UCSD-AML1 (cell line): ENCODE measurements at regions not wholly inside any gene's neighbourhood (a gene's known extent, or its start where the extent isn't known, plus 50 kb on each side); places are given as distances from the start of the nearest gene placed in this dataset.
"Not testable (repeated sequence)": the region's sequence is repeated elsewhere in the genome, so short reads cannot be mapped to it uniquely, and the experiment has no call there.

Experiments used
- DNase-seq: peaks from one replicate; lab custom pipeline; 2025; ENCODE audit not compliant: unreplicated experiment; lab: John Stamatoyannopoulos, UW

GRCh38 chr18:43793910-43794309, 516.6 kb upstream of the SYT4 start:
- DNase-seq: no peak

GRCh38 chr18:43794363-43794762, 517.1 kb upstream of the SYT4 start:
- DNase-seq: no peak

DNA sequence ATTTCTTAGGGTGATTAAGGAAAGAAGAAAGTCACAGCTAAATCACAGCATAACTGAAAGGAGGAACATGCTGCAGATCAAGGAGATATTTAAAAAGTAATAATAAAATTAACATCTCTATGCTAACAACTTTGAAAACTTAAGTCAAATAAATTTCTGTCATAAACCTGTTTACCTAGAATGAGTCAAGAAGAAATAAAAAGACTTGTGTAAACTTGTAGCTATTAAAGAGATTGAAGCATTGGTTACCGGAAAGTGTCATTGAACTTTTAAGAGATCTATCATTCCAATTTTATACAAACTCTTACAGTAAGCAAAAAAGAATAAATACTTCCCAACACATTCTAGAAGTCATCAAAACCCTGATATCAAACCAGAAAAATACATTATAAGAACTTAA, 520.1 kb upstream of the SYT4 start:
- no peak for DNase-seq

DNA sequence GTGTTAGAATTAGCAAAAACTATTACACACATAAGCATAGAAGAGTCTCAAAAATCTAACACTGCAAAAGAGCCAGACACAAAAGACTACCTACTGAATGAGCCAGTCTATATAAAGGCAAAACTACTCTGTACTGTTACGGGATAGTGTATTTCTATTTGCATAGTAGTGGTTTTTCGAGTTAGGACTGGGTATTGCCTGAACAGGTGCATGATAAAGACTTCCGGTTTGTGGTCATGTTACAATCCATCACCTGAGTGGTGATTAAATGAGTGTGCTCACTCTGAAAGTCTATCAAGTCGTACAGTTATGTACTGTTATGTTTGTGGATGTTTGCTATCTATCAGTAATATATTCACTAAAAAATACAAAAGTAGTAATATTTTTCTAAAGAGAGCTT, 523.3 kb upstream of the SYT4 start:
- no peak for DNase-seq

DNA sequence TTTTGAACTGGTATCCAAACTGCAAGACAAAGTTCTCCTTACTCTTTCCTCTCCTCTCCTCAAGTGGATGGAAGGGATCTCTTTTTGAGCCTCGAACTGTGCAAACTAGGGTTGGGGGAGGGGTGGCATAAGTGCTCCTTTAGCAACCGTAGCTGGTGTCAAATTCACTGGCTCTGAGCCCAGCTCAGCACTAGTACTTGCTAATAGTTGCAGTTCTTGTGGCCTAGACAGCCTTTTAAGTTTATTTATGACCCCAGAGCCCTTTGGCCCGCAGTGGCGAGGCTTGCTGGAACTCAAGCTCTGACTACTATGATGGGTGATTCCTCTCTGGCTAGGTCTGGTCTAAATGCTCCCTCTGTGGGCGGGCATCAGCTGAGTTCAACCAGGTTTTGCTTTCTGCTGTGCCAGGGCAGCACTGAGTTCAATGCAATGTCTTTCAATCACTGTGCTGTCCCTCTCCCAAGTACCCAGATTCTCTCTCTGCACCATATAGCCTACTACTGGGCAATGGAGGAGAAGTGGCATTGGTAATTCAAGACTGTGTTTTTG, 528.4 kb upstream of the SYT4 start:
- DNase-seq: no peak

DNA sequence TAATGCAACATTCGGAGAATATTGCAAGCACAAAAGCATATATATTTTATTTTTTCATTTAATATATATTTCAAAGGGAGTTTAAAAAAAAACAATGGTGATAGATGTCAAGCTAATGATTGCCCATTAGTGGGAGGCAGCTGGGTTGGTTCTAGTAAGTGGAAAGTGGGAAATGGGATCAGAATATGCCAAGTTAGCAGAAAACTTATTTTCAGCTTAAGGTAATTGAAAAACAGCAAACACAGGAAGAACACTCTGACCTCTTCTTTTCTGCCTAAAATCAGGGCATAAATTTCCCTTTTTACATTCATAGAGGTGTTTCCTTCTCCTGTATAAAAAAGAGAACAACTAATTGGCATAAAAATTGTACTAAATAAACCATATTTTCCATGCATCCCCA, 535.3 kb upstream of the SYT4 start:
- DNase-seq: no peak

DNA sequence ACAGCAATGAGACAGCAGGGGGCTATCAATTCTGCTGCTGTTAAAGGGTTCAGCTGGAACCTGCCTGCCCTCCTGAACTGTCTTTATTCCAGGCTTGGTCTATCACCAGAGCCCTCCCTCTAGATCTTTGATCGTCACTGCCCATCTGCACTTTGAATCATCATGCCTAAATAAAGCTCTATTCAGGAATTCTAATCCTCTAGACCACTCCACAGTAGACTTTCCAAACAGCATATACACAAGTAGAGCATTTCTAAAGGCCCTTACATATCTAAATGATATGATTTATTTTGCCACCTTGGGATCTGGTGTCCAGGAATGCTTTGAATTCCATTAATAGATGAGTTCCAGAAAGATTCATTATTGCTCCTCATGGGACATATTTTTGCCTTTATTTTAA, 542.1 kb upstream of the SYT4 start:
- DNase-seq: no peak

- no peak for DNase-seq
These were observed 542.6 kb upstream of the SYT4 start for GRCh38 chr18:43819873-43820272.

- no peak for DNase-seq
These were observed 548.5 kb upstream of the SYT4 start for GRCh38 chr18:43825768-43826167.

GRCh38 chr18:43826215-43826614, 548.9 kb upstream of the SYT4 start:
- no peak for DNase-seq

DNA sequence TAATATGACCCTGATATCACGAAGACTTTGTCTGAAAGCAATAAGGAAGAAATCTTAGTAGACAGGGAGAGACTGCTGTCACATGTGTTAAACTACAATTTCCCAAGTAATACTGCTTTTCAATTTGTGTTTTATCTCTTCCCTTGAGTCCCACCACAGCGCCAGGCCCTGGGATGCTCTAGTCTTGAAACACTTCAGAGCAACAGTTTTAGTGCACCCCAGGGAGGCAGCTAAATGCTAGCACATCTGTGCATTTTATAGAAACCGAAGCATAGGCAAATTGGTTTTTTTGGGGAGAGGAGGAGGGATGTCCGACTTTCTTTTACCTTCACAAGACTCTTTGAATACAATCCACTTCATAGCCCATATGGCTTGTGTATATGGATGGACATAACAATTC, 550.0 kb upstream of the SYT4 start:
- DNase-seq: no peak

DNA sequence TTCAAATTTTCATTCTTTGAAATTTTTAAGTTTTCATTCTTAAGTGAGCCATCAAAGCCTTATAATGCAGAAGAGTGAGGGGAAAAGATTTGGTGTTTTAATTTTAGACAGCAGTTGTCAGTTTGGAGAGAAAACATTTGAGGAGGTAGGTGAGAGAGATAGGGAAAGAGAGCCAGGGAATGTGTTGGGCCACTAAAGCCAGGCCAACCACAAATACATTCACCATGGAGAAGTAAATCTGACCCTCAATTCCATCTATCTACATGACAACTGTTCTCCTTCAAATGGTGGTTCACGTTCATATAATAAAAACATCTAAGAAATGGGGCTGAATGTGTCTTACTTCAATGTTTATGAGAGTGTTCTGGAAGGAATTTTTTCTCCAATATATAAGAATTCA, 553.0 kb upstream of the SYT4 start:
- no peak for DNase-seq

DNA sequence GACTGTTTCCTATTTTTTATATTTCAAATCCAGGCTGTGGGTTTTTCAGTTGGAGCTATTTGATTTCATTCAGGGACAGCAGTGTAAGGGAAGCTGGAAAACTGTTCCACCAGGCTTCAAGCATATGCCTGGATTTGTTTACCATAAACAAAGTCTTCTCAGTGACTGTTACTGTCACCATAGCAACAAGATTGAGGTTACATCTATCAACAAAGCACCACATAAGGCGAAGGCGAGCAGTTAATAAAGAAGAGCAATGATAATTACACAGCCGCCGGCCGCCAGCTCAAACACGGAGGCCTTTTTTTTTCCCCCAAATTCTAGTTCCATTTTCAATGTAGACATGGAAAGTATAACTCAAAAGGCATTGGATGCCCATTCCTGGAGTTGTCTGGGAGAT, 553.7 kb upstream of the SYT4 start:
- DNase-seq: no peak

DNA sequence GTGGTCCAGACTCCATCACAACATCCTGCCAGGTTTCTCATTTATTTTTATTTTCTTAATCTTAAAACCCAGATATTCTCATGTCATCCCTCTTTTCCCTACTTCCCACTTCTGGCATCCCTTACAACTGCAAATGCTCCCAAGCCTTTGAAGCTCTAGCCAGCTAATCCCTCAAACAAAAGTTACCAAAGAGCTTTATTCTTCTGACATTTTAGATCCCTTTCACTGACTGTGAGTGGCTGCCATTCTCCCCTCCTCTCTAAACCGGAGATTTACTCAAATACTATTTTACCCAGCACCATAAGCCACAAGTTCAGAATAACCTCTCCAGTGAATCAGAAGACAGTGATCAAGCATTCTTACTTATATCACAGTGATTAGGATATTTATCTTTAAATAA, 569.0 kb upstream of the SYT4 start:
- no peak for DNase-seq

- no peak for DNase-seq
These were observed 570.1 kb upstream of the SYT4 start for GRCh38 chr18:43847164-43848091.

DNA sequence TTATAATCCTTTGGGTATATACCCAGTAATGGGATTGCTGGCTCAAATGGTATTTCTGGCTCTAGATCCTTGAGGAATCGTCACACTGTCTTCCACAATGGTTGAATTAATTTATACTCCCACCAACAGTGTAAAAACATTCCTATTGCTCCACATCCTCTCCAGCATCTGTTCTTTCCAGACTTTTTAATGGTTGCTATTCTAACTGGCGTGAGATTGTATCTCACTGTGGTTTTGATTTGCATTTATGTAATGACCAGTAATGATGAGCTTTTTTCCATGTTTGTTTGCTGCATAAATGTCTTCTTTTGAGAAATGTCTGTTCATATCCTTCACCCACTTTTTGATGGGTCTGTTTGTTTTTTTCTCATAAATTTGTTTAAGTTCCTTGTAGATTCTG, 572.5 kb upstream of the SYT4 start:
- DNase-seq: not testable (repeated sequence)

DNA sequence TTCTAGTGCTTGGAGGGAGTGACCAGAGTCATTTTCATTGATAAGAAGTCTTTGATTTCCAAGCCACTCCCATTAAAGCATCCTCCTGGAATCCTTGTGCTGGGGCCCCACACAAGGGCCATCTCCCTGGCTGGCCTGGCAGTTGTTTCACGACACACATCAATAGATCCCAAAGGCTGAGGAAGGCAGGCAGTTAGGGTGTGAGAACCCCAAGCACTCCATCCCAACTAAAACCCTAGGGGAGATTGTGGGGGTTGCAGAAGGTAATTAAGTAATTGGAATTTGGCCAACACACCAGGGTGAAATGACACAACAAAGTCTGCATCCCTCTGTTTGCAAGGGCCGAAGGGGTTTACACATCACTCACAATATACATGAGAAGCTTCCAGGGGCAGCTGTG, 578.1 kb upstream of the SYT4 start:
- DNase-seq: no peak

- DNase-seq: no peak
These were observed 585.9 kb upstream of the SYT4 start for GRCh38 chr18:43863180-43863579.

DNA sequence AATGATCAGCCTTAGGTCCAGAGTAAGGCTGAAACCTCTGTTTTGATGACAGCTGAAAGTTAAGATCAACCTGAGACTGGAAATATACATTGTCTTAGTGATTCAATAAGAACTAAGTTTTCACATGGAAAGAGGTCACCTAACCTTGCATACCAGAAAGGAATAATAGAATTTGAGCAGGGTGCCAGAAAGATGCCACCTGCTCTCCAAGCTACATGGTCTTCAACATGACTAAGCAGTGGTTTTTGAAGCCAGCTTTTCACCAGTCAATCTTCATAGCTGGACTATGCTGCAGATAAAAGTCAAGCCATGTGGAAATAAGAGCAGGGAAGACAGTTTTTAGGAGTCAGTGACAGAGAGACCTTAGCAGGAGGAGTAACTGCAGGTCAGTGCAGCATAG, 589.4 kb upstream of the SYT4 start:
- no peak for DNase-seq

GRCh38 chr18:43868497-43868995, 591.3 kb upstream of the SYT4 start:
- no peak for DNase-seq

- no peak for DNase-seq
These were observed 592.2 kb upstream of the SYT4 start for GRCh38 chr18:43869451-43870008.

- no peak for DNase-seq
These were observed 593.3 kb upstream of the SYT4 start for GRCh38 chr18:43870626-43871025.
